SK-N-SH treated with all-trans-retinoic acid at 6 μM for 48 hours (cell line): ENCODE measurements at regions not wholly inside any gene's neighbourhood (a gene's known extent, or its start where the extent isn't known, plus 50 kb on each side); places are given as distances from the start of the nearest gene placed in this dataset.
A peak's percentile ranks its signal among the peaks of the same experiment; 100 is the strongest.

Experiments used
- ATAC-seq: fragments of 200-7000 bp; cut with Tn5 transposase; 3 replicates; pipeline ENCODE4 v1.9.1; 2020; ENCODE audit warnings: mild to moderate bottlenecking, moderate library complexity
- ARNTL ChIP-seq: fragments of 450-650 bp; formaldehyde crosslinking; IDR thresholded peaks from 2 replicates; pipeline ENCODE4 v1.5.0; 2020; ENCODE audit warnings: low read depth, mild to moderate bottlenecking, moderate library complexity, borderline replicate concordance
- BACH2 ChIP-seq: fragments of 250-450 bp; sonication (Bioruptor Pico); IDR thresholded peaks from 2 replicates; pipeline ENCODE4 v1.9.0; 2021; ENCODE audit warnings: mild to moderate bottlenecking, borderline replicate concordance
- CREB5 ChIP-seq: fragments of 250-450 bp; sonication (Bioruptor Pico); IDR thresholded peaks from 2 replicates; pipeline ENCODE4 v1.5.1; 2020; ENCODE audit warnings: low read depth, mild to moderate bottlenecking, moderate library complexity
- CSDC2 ChIP-seq: fragments of 250-450 bp; sonication (Bioruptor Pico); IDR thresholded peaks from 2 replicates; pipeline ENCODE4 v1.5.0; 2020; ENCODE audit warnings: mild to moderate bottlenecking, moderate library complexity
- CSRNP3 ChIP-seq: fragments of 250-450 bp; sonication (Bioruptor Pico); IDR thresholded peaks from 2 replicates; pipeline ENCODE4 v1.5.1; 2021; ENCODE audit warnings: mild to moderate bottlenecking, moderate library complexity
- ESRRG ChIP-seq: fragments of 250-450 bp; sonication (Bioruptor Pico); IDR thresholded peaks from 2 replicates; pipeline ENCODE4 v1.6.1; 2021; ENCODE audit warnings: mild to moderate bottlenecking
- ISL1 ChIP-seq: fragments of 250-450 bp; sonication (Bioruptor Pico); IDR thresholded peaks from 2 replicates; pipeline ENCODE4 v2.1.2; 2022; ENCODE audit warnings: mild to moderate bottlenecking, moderate library complexity
- OSR1 ChIP-seq: fragments of 250-450 bp; sonication (Bioruptor Pico); IDR thresholded peaks from 2 replicates; pipeline ENCODE4 v1.8.0; 2022; ENCODE audit warnings: moderate library complexity, mild to moderate bottlenecking, inconsistent platforms
- PATZ1 ChIP-seq: fragments of 250-450 bp; sonication (Bioruptor Pico); IDR thresholded peaks from 2 replicates; pipeline ENCODE4 v1.8.0; 2020; ENCODE audit warnings: mild to moderate bottlenecking, moderate library complexity, borderline replicate concordance
- POU6F1 ChIP-seq: fragments of 250-450 bp; sonication (Bioruptor Pico); IDR thresholded peaks from 2 replicates; pipeline ENCODE4 v1.8.0; 2021; ENCODE audit warnings: low read depth, mild to moderate bottlenecking, moderate library complexity, borderline replicate concordance
- PPARA ChIP-seq: fragments of 250-450 bp; sonication (Bioruptor Pico); IDR thresholded peaks from 2 replicates; pipeline ENCODE4 v1.5.0; 2020; ENCODE audit warnings: mild to moderate bottlenecking, borderline replicate concordance
- RARB ChIP-seq: fragments of 250-450 bp; sonication (Bioruptor Pico); IDR thresholded peaks from 2 replicates; pipeline ENCODE4 v1.8.0; 2021; ENCODE audit warnings: mild to moderate bottlenecking, moderate library complexity
- SNAI2 ChIP-seq: fragments of 250-450 bp; sonication (Bioruptor Pico); IDR thresholded peaks from 2 replicates; pipeline ENCODE4 v1.5.0; 2020; ENCODE audit warnings: mild to moderate bottlenecking, moderate library complexity
- TCF4 ChIP-seq: fragments of 250-450 bp; sonication (Bioruptor Pico); IDR thresholded peaks from 2 replicates; pipeline ENCODE4 v1.8.0; 2021; ENCODE audit warnings: mild to moderate bottlenecking, moderate library complexity, borderline replicate concordance
- TSHZ2 ChIP-seq: fragments of 250-450 bp; sonication (Bioruptor Pico); IDR thresholded peaks from 2 replicates; pipeline ENCODE4 v1.5.0; 2020; ENCODE audit warnings: mild to moderate bottlenecking, moderate library complexity
- ZC3H10 ChIP-seq: fragments of 250-450 bp; sonication (Bioruptor Pico); IDR thresholded peaks from 2 replicates; pipeline ENCODE4 v1.5.1; 2021; ENCODE audit warnings: mild to moderate bottlenecking, moderate library complexity
- ZFP3 ChIP-seq: fragments of 250-450 bp; sonication (Bioruptor Pico); IDR thresholded peaks from 2 replicates; pipeline ENCODE4 v1.5.0; 2020; ENCODE audit warnings: mild to moderate bottlenecking, moderate library complexity
- ZFP30 ChIP-seq: fragments of 450-650 bp; formaldehyde crosslinking; IDR thresholded peaks from 2 replicates; pipeline ENCODE4 v1.5.0; 2022; ENCODE audit warnings: mild to moderate bottlenecking, moderate library complexity
- ZNF565 ChIP-seq: fragments of 450-650 bp; formaldehyde crosslinking; conservative IDR thresholded peaks from 2 replicates; pipeline ENCODE4 v1.5.0; 2020; ENCODE audit warnings: low read depth, mild to moderate bottlenecking, moderate library complexity
- ZNF8 ChIP-seq: fragments of 450-650 bp; formaldehyde crosslinking; IDR thresholded peaks from 2 replicates; pipeline ENCODE4 v1.5.0; 2020; ENCODE audit warnings: mild to moderate bottlenecking, moderate library complexity

- peak; percentile 81 for ATAC-seq
- no peak for TF ChIP-seq RARB (CRISPR knock-in tag)
- TF ChIP-seq PPARA (CRISPR knock-in tag), result no peak
- TF ChIP-seq SNAI2 (CRISPR knock-in tag), result no peak
- TF ChIP-seq ZFP30 (CRISPR knock-in tag), result no peak
- no peak for TF ChIP-seq ZFP3 (CRISPR knock-in tag)
These were observed 830.0 kb upstream of the NOVA1 start for GRCh38 chr14:27427796-27428195.

GRCh38 chr14:27435923-27436670 lies 838.3 kb upstream of the NOVA1 start:
- ATAC-seq, result no peak
- TF ChIP-seq CSDC2 (no peak), CSRNP3 (no peak), TSHZ2 (no peak), ZNF565 (CRISPR knock-in tag) (no peak), ZFP30 (CRISPR knock-in tag) (no peak), ARNTL (CRISPR knock-in tag) (no peak), POU6F1 (no peak), ISL1 (CRISPR knock-in tag) (no peak)

- TF ChIP-seq ZNF8 (CRISPR knock-in tag) (no peak), ZFP30 (CRISPR knock-in tag) (no peak), OSR1 (CRISPR knock-in tag) (no peak), PATZ1 (CRISPR knock-in tag) (no peak), ZC3H10 (CRISPR knock-in tag) (no peak), ESRRG (CRISPR knock-in tag) (no peak), TSHZ2 (no peak), POU6F1 (no peak), ZNF565 (CRISPR knock-in tag) (no peak), TCF4 (CRISPR knock-in tag) (no peak), RARB (CRISPR knock-in tag) (no peak), ARNTL (CRISPR knock-in tag) (no peak), CREB5 (CRISPR knock-in tag) (no peak), CSDC2 (no peak), BACH2 (CRISPR knock-in tag) (no peak), ZFP3 (CRISPR knock-in tag) (no peak), ISL1 (CRISPR knock-in tag) (no peak), CSRNP3 (no peak)
- no peak for ATAC-seq
These were observed 886.8 kb upstream of the NOVA1 start for GRCh38 chr14:27484633-27485032.
